Thyroid gland (tissue), 4 donors: ENCODE measurements at regions not wholly inside any gene's neighbourhood (a gene's known extent, or its start where the extent isn't known, plus 50 kb on each side); places are given as distances from the start of the nearest gene placed in this dataset.

Experiments
- CTCF ChIP-seq, 6 experiments: fragments of 200-600 bp in 3 of 6; fragments of 450-650 bp in 3 of 6; sonication (generic) in 3 of 6; IDR thresholded peaks; one replicate each; pipeline ENCODE4 v1.5.1; 2016 to 2019; ENCODE audit warnings: antibody characterized with exemption in 6 of 6, mild to moderate bottlenecking in 2 of 6, inconsistent platforms in 1 of 6, moderate library complexity in 1 of 6
- POLR2A ChIP-seq, 2 donors: fragments of 450-650 bp; IDR thresholded peaks; one replicate each; pipeline ENCODE4 v1.6.1; 2017; ENCODE audit warnings: antibody characterized with exemption in 2 of 2, mild to moderate bottlenecking in 2 of 2, moderate library complexity in 1 of 2

GRCh38 chr6:169937389-169938261 is 186.2 kb downstream of the ERMARD start:
- TF ChIP-seq CTCF (IDR thresholded peaks at IDR 0.05) (no peak), POLR2A (IDR thresholded peaks at IDR 0.05) (no peak)
